ENCODE measurements at regions not wholly inside any gene's neighbourhood (a gene's known extent, or its start where the extent isn't known, plus 50 kb on each side); places are given as distances from the start of the nearest gene placed in this dataset.
"Not testable (repeated sequence)": the region's sequence is repeated elsewhere in the genome, so short reads cannot be mapped to it uniquely, and the experiment has no call there.

- TF ChIP-seq CTCF (IDR thresholded peaks at IDR 0.05; ENCODE audit: poor library complexity); EZH2 (IDR thresholded peaks at IDR 0.05; ENCODE audit: borderline replicate concordance): not testable (repeated sequence)
Observed at GRCh38 chr1:229173491-229174476, 97.1 kb upstream of the RAB4A start.

All from hepatocyte (in vitro differentiated cells).